ENCODE measurements at regions not wholly inside any gene's neighbourhood (a gene's known extent, or its start where the extent isn't known, plus 50 kb on each side); places are given as distances from the start of the nearest gene placed in this dataset.

- TF ChIP-seq CTCF (IDR thresholded peaks at IDR 0.05; ENCODE audit: low read length) (no peak), EZH2 (IDR thresholded peaks at IDR 0.05; ENCODE audit: borderline replicate concordance, low read length) (no peak)
Observed at GRCh38 chr2:120435671-120436459, 89.9 kb downstream of the INHBB start.

All from OCI-LY1 (cell line).